ENCODE measurements at regions not wholly inside any gene's neighbourhood (a gene's known extent, or its start where the extent isn't known, plus 50 kb on each side); places are given as distances from the start of the nearest gene placed in this dataset.
"Not testable (repeated sequence)": the region's sequence is repeated elsewhere in the genome, so short reads cannot be mapped to it uniquely, and the experiment has no call there.

DNA sequence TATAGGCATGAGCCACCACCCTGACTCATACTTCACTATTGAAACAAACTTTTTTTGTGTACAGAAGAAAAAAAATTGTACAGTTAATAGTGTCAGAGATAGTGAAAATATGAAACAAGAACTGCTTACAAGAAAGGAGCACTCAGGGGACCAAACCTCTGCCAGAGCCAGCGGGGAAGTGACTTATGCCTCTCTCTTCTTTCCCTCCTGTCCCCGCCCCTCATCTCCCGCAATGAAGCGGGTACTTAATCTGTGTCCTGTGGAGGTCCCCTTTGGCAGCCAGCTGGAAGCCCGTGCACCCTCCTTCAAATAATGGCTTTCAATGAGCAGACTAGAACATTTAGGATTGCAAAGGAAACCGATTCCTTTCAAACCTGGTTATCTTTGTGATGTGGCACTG, 51.5 kb downstream of the PPIAL4A start:
- not testable (repeated sequence) for DNase-seq (ENCODE audit: low read depth in 3 of 3, low spot score in 1 of 3)

DNA sequence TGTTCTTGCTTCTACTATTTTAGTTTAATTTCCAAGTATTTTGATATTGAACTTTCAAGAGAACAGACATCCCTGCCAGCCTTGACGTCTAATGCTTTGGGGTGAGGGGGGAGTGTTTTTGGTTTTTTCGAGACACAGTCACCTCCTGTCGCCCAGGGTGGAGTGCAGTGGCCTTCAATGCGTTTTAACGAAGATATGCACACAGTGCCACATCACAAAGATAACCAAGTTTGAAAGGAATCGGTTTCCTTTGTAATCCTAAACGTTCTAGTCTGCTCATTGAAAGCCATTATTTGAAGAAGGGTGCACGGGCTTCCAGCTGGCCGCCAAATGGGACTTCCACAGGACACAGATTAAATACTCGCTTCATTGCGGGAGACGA, 52.3 kb downstream of the PPIAL4A start:
- DNase-seq (ENCODE audit: low read depth in 3 of 3, low spot score in 1 of 3) = not testable (repeated sequence)

DNA sequence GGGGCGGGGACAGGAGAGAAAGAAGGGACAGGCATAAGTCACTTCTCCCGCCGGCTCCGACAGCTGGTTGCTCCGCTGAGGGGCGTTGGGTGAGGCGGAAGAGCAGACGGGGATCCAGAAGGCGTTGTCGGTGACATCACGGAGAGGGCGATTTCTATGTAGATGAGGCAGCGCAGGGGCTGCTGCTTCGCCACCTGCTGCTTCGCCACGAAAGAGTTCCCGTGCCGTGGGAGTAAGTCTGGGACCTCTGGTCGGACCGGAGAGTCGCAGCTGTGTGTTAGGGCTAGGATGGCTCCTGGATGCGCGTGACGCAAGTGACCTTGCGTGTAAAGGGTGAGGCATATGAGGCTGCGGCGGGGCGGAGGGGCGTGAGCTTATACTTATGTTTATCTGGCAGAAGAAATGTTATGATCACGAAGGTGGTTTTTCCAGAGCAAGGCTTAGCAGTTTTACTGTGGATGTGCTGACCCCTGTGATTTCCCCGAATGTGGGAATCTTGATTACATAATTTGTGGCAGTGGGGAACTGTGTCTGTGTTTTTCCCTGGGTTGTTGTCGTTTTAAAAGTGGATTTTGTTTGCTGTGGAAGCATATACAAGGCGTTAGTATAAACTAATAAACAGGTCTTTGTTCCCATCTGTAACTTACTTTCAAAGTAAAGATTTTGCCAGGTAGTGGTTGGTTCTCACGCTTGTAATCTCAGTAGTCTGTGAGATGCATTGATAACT, 52.8 kb downstream of the PPIAL4A start:
- DNase-seq (ENCODE audit: low read depth in 3 of 3, low spot score in 1 of 3) = peak; percentile 49 to 59 (median 50)

DNA sequence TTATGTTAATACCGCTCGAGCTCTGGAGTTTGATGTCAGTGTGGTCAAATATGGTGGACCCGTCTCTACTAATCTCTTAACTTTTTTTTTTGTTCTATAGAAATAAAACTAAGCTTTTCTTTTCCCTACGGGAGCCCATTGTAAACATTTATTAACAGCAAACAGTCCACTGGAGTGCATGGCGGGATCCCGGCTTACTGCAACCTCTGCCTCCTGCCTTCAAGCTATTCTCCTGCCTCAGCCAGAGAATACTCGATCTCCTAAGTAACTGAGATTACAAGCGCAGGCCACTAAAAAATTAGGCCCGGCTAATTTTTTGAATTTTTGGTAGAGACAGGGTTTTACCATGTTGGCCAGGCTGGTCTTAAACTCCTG, 53.4 kb downstream of the PPIAL4A start:
- not testable (repeated sequence) for DNase-seq (ENCODE audit: low read depth in 3 of 3, low spot score in 1 of 3)

GRCh38 chr1:120944691-120945090, 55.1 kb downstream of the PPIAL4A start:
- DNase-seq (ENCODE audit: low read depth in 3 of 3, low spot score in 1 of 3) = not testable (repeated sequence)

DNA sequence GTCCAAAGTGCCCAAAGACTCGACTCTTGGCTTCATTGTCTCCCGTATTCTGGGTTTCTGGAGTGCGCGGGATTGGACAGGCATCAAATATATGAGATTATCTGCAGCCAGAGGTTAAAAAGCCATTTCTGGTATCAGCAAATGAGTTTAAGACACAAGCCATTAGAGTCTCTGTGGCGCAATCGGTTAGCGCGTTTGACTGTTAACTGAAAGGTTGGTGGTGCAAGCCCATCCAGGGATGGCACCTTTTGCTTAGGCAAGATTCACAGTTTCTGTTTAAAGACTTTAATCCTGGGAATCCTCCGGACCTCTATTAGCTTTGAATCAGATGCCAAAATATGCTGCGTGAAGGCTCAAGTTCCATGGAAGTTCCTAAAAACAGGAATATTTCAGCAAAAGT, 55.6 kb downstream of the PPIAL4A start:
- not testable (repeated sequence) for DNase-seq (ENCODE audit: low read depth in 3 of 3, low spot score in 1 of 3)

DNA sequence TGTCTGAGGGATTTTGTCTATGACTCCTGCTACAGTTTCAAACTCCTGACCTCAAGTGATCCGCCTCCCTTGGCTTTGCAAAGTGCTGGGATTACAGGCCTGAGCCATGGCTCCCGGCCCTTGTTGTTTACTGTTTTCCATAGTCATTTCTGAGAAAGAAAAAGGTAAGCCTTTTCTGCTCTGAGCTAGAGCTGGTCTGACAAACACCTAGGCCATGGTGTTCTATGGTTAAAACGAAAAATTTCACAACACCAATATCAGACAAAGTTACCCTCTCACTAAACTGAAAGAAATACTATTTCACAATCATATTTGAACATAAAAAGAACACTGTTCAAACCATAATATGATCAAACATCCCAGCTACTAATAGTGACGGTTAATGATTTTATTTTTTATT, 57.5 kb downstream of the PPIAL4A start:
- not testable (repeated sequence) for DNase-seq (ENCODE audit: low read depth in 3 of 3, low spot score in 1 of 3)

GRCh38 chr1:120949724-120950123, 60.2 kb downstream of the PPIAL4A start:
- DNase-seq (ENCODE audit: low read depth in 3 of 3, low spot score in 1 of 3) = not testable (repeated sequence)

DNA sequence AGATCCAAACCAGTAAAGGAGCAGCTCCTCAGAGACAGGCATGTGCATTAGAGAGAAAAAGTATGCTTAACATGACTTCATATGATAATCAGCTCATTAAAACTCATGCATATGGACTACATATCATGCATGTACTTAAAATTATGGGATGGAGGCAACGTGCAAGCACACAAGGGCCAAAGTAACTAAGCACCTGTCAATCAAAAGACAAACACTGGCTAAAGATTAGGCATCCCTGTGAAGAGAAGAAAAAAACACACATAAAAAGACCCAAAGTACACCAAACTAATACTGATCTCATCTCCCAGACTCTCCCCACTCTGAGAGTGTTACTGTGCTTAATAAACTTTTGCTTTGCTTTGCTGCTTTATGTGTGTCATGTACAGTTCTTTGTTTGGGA, 61.1 kb downstream of the PPIAL4A start:
- not testable (repeated sequence) for DNase-seq (ENCODE audit: low read depth in 3 of 3, low spot score in 1 of 3)

DNA sequence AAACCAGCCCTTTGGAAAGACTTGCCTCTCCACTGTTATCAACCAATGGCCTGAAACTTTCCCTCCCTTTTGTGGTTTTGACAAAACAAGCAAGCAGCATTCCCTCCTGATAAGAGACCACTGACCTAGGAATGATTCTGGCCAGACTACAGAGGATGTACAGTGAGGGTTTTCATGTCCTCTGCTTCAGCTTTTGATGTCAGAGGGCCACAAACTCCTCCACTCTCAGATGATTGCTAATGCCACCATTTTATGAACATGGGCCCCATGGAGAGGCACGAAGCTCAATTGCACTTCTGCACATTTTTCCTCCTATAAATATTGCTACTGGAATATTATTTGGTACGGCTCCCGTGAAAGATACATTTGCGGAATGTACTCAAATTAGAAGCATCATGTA, 61.5 kb downstream of the PPIAL4A start:
- DNase-seq (ENCODE audit: low read depth in 3 of 3, low spot score in 1 of 3) = not testable (repeated sequence)

DNA sequence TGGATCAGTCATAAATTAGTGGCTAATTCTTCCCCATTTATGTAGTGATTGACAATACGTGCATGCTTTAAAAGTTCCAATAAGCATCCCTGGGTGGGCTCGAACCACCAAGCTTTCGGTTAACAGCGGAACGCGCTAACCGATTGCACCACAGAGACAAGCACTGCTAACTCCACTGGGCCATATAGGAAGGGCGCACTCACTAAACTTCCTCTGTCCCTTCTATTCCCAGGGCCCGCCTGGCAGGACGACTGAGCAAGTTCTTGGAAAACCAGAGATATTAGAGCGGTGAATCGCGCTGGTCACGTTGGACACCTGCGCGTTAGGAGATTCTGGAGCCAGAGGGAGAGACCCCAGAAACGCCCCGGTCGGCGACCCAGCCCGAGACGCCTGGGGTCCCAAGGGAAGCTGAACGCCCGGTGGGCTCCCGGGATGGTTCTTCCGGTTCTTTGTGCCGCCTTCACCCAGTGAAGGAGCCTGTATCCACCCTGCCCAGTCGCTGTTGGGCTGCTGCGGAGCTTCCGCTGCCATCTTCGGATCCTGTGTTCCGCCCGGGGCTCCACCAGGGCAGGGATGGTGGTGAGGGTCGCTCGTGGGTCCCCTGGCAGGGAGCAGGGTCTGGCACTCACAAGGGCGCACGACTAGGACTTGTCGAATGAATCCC, 62.8 kb downstream of the PPIAL4A start:
- DNase-seq (ENCODE audit: low read depth in 3 of 3, low spot score in 1 of 3) = not testable (repeated sequence)

- not testable (repeated sequence) for DNase-seq (ENCODE audit: low read depth in 3 of 3, low spot score in 1 of 3)
Observed at GRCh38 chr1:120952871-120953265, 63.3 kb downstream of the PPIAL4A start.

DNA sequence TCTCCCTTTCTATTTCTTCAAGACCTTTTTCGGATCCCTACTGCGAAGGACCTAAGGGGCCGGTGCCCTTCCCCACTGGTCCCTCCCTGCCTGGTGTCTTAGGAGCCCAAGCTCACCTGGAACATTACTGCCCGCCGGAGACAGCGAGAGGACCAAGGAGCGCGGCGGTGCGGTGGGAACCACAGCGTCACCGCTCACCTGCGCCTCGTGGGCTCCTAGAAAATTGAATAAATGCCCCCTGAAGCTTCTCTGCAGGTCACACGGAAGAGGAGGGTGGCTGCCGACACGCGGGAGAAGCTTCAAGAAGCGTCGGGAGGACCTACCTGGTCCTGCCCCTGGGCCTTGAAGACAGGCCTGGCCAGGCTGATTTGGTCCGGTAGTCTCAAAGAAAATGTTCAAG, 65.2 kb downstream of the PPIAL4A start:
- DNase-seq (ENCODE audit: low read depth in 3 of 3, low spot score in 1 of 3) = no peak

DNA sequence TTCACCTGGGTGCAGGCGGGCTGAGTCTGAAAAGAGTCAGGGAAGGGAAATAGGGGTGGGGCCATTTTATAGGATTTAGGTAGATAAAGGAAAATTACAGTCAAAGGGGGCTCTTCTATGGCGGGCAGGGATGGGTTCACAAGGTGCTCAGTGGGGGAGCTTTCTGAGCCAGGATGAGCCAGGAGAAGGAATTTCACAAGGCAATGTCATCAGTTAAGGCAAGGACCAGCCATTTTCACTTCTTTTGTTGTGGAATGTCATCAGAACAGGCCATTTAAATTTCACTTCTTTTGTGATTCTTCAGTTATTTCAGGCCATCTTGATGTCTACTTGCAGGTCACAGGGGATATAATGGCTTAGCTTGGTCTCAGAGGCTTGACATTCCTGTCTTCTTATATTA, 66.4 kb downstream of the PPIAL4A start:
- DNase-seq (ENCODE audit: low read depth in 3 of 3, low spot score in 1 of 3) = not testable (repeated sequence)

- DNase-seq (ENCODE audit: low read depth in 3 of 3, low spot score in 1 of 3) = not testable (repeated sequence)
Observed at GRCh38 chr1:120966018-120966417, 76.4 kb downstream of the PPIAL4A start.

DNA sequence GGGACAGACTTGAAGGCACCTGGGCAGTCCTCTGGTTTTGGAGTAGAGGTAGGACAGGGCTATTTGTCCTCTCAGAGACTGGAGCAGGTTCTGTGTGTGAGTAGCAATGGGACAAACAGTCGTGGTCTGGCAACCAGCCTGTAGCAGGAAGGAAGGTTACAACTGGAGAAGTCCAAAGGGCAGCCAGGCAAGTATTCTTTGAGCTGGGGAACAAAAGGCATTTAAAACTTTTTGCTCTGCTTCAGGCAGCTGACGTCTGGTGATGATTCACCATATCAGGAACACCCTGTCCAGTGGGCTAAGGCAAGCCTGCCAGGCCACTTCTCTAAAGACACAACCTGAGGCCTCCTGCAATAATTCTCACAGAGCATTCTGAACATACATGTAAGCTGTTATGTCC, 83.3 kb downstream of the PPIAL4A start:
- not testable (repeated sequence) for DNase-seq (ENCODE audit: low read depth in 3 of 3, low spot score in 1 of 3)

- not testable (repeated sequence) for DNase-seq (ENCODE audit: low read depth in 3 of 3, low spot score in 1 of 3)
Observed at GRCh38 chr1:120973836-120974235, 84.3 kb downstream of the PPIAL4A start.

GRCh38 chr1:120977279-120977678, 87.7 kb downstream of the PPIAL4A start:
- not testable (repeated sequence) for DNase-seq (ENCODE audit: low read depth in 3 of 3, low spot score in 1 of 3)

DNA sequence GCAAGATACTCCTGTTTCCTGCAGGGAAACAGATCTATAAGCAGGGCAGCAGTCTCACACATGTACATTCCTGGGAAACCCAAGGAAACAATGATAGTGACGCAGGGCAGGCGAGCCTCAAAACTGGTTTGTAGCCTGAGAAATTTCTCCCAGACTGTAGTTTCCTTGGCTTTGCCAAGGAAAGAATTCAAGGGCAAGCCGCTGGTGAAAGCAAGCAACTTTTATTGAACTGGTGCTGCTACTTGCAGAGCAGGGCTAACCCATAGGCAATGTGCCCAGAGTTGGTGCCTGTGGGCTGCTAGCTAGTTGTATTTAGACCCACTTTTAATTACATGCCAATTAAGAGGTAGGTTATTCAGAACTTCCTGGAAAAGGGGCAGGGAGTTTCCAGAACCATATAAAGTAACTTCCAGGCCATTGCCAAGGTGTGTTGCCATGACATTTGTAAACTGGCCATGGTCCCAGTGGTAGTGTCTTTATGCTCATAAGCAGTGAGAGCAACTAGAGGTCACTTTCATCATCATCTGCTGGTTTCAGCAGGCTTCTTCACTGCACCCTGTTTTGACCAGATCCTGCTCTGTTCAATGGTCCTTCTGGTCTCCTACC, 92.0 kb downstream of the PPIAL4A start:
- not testable (repeated sequence) for DNase-seq (ENCODE audit: low read depth in 3 of 3, low spot score in 1 of 3)

DNA sequence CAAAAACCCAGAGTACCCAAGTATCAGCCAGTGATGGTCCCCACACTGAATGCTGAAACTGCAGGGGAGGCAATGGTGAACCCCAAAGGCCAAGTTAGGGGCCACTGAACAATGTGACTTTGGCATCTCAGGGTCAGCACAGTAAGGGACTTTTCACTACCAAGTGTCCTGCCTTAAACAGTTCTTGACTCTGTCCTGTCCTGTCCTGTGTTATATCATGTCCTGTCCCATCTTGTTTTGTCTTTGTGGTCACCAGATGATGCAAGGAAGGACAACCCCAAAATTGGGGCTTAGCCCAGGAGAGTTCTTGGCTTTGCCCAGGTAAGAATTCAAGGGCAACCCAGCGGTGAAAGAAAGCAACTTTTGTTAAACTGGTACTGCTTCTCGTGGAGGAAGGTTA, 105.0 kb downstream of the PPIAL4A start:
- DNase-seq (ENCODE audit: low read depth in 3 of 3, low spot score in 1 of 3) = not testable (repeated sequence)

DNA sequence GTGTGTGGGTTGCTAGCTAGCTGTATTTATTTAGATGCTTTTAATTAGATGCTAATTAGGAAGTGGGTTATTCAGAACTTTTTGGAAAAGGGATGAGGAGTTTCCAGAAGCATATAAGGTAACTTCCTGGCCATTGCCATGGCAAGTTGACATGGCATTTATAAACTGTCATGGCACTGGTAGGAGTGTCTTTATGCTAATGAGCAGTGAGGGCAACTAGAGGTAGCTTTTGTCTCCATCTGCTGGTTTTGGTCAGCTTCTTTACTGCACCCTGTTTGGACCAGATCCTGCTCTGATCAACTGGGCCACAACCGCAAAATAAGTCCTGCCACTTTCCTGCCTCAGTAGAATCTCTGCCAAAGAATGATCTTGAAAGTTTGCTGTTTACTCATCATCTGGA, 105.5 kb downstream of the PPIAL4A start:
- DNase-seq (ENCODE audit: low read depth in 3 of 3, low spot score in 1 of 3) = not testable (repeated sequence)

DNA sequence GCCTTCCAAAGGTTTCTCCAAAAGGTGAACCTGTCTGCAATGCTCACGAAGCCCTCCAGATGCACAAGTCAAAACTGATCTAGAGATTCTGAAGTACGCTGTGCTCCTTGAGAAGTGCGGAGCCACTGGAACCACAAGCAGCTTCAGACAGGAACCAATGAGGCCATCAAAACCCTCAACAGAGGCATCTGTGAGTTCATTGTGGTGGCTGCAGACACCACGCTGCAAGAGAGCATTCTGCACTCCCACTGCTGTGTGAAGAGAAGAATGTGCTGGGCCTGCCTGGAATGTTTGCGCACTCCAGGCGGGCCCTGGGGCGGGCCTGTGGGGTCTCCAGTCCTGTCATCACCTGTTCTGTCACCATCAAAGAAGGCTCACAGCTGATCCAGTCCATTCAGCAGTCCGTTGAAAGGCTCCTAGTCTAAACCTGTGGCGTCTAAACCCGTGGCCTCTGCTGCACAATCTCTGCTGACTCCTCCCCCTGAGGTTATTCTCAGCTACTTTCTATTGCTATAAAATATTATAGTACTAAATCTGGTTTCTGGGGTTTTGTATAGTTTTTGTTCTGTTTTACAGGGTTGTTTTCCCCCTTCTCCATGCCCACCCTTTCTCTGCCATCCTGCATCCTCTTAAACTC, 111.6 kb downstream of the PPIAL4A start:
- not testable (repeated sequence) for DNase-seq (ENCODE audit: low read depth in 3 of 3, low spot score in 1 of 3)

Data from stimulated activated CD4-positive, alpha-beta T cell treated with anti-CD3 and anti-CD28 coated beads, TNF-alpha, amount 100 ng/mL, for 1 hour (primary cell).